Activated T-helper 1 cell treated with anti-CD3 and anti-CD28 coated beads, Interleukin-2, amount 50 U/mL, for 16 hours (primary cell): ENCODE measurements at regions not wholly inside any gene's neighbourhood (a gene's known extent, or its start where the extent isn't known, plus 50 kb on each side); places are given as distances from the start of the nearest gene placed in this dataset.
"Not testable (repeated sequence)": the region's sequence is repeated elsewhere in the genome, so short reads cannot be mapped to it uniquely, and the experiment has no call there.

Experiments
- DNase-seq, 2 donors: peaks; one replicate each; pipeline ENCODE4 v3.0.0-alpha.2; 2020; ENCODE audit warnings: low read depth in 1 of 2, low spot score in 1 of 2

DNA sequence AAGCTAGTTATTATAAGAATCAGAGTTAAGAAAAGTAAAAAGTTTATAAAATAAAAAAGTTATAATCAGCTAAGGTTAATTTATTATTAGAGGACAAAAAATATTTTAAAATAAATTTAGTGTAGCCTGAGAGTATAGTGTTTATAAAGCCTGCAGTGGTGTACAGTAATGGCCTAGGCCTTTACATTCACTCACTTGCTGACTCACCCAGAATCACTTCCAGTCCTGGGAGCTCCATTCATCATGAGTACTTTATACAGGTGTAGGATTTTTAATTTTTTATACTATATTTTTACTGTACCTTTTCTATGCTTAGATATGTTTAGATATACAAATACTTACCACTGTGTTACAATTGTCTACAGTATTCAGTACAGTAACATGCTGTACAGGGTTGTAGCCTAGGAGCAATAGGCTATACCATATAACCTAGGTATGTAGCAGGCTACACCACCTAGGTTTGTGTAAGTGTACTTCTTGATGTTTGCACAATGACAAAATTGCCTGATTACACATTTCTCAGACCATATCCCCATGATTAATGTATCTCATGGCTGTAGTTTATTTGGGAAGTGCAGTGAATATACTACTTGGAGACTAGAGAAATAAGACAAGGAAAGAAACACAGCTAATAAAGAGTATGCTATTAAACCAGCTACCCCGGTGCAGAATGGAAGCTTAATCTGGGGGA, 101.9 kb upstream of the GALNT15 start:
- DNase-seq: no peak

DNA sequence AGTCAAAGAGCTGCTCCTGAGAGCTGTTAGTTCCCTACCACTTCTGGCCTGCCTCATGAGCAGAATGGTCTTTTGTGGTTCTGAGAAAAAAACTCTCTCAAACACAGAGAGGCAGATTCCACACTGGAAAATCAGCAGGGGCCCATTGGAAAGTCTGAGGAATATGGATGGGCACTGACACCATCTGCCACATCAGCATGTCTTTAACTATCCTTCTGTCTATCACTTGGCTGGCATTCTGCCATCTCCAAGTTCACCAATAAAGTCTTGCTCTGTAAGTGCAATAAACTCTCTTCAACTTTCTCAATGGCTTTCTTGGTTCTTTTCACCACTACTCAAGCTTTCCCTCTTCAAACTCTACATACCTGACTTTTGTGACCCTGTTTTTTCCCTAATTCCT, 101.3 kb upstream of the GALNT15 start:
- no peak for DNase-seq

DNA sequence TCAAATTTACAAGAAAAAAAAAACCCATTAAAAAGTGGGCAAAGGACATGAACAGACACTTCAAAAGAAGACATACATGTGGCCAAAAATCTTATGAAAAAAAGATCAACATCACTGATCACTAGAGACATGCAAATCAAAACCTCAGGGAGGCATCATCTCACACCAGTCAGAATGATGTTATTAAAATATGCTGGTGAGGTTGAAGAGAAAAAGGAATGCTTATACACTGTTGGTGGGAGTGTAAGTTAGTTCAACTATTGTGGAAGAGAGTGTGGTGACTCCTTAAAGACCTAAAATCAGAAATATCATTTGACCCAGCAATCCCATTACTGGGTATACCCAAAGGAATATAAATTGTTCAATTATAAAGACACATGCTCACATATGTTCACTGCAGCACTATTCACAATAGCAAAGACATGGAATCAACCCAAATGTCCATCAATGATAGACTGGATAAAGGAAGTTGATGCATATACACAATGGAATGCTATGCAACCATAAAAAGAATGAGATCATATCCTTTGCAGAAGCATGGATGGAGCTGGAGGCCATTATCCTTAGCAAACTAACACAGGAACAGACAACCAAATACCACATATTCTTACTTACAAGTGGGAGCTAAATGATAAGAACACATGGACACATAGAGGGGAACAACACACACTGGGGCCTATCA, 100.3 kb upstream of the GALNT15 start:
- not testable (repeated sequence) for DNase-seq

DNA sequence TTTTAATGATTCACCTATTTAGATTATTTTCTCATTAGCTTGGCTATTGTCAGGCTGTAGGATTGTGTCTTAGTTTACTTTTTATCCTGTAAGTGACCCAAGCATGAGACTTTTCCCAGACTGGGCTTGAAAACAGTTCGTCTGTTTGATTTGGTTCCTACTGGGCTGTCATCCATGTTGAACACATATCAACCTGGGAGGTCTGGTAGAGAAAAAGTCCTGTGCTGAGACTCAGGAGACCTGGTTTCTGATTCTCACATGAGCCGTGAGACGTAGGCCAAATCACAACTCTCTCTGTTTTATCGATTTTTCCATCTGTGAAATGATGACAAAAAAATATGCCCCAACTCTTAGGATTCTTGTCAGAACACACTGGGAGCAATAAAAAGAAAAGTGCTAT, 98.8 kb upstream of the GALNT15 start:
- no peak for DNase-seq

DNA sequence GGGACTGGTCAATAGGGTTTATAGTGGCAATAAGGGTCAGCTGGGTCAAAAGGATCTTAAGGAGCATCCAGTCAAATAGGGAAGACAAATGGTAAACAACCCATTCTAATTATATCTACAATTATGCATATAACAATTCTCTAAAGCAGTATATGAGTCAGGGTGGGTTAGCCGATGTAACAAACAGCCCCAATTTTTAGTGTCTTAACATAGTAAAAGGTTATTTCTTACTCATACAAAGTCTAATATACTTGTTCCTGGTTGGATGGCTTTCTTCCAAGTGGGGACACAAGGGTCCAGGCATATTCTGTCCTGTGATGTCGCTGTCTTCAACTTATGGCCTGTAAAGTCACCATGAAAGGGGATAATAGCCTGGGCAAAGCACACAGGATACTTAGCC, 97.9 kb upstream of the GALNT15 start:
- no peak for DNase-seq

DNA sequence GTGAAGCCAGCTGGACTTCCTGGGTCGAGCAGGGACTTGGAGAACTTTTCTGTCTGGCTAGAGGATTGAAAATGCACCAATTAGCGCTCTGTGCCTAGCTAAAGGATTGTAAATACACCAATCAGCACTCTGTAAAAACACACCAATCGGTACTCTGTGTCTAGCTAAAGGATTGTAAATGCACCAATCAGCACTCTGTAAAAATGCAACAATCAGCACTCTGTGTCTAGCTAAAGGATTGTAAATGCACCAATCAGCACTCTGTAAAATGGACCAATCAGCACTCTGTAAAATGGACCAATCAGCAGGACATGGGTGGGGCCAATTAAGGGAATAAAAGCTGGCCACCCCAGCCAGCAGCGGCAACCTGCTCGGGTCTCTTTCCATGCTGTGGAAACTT, 97.3 kb upstream of the GALNT15 start:
- not testable (repeated sequence) for DNase-seq

DNA sequence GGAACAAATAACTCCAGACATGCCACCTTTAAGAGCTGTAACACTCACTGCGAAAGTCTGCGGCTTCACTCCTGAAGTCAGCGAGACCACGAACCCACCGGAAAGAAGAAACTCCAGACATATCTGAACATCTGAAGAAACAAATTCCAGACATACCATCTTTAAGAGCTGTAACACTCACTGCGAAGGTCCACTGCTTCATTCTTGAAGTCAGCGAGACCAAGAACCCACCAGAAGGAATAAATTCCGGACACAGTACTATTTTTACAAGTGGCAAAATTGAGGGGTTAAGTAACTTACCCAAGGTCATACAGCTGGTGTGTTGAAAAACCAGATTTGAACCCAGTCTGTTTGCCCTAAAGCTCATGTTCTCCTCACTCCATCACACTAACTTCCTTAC, 96.8 kb upstream of the GALNT15 start:
- DNase-seq: not testable (repeated sequence)

DNA sequence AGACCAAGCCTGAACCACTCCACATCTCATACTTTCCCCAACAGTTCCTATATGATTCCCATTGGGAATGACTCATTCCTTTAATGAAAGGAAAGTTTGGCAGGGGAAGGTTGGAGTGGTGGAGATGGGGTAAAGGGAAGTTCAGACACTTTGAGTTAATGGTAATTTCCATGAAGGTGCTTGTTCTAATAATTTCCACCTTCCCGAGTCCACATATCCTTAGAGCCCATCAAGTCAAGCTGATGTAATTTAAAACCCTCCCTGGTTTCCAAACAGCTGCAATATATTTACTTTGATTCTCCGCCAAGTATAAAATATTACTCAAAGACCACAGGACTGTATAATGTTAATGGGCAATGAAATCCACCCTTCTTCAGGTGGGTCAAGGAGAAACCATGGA, 95.0 kb upstream of the GALNT15 start:
- no peak for DNase-seq

DNA sequence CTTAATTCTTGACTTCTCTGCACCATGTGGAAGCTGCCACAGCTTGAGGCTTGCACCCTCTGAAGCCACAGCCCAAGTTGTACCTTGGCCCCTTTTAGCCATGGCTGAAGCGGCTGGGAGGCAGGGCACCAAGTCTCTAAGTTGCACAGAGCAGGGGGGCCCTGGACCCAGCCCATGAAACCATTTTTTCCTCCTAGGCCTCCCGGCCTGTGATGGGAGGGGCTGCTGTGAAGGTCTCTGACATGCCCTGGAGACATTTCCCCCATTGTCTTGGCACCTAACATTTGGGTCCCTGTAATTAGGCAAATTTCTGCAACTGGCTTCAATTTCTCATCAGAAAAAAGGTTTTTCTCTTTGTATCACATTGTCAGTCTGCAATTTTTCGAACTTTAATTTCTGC, 92.8 kb upstream of the GALNT15 start:
- DNase-seq: no peak

DNA sequence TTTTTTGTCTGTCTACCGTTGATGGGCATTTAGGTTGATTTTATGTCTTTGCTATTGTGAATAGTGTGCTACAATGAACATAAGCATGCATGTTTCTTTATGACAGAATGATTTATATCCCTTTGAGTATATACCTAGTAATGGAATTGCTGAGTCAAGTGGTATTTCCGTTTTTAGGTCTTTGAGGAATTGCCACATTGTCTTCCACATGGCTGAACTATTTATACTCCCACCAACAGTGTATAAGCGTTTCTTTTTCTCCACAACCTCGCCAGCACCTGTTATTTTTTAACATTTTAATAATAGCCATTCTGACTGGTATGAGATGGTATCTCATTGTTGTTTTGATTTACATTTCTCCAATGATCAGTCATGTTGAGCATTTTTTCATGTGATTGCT, 89.6 kb upstream of the GALNT15 start:
- DNase-seq: no peak

DNA sequence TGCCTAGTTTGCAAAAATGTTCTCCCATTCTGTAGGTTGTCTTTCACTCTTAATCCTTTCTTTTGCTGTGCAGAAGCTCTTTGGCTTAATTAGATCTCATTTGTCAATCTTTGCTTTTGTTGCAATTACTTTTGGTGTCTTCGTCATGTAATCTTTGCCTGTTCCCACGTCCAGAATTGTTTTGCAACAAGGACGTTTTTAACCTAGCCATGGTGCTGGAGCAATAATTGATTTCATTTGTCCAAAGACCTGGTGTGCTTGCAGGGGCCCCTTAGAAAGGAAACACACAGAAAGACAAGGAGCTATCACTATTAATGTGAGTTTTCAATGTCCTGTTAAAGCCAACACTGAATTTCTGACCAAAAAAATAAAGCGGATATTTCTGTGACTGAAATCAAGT, 89.1 kb upstream of the GALNT15 start:
- no peak for DNase-seq

DNA sequence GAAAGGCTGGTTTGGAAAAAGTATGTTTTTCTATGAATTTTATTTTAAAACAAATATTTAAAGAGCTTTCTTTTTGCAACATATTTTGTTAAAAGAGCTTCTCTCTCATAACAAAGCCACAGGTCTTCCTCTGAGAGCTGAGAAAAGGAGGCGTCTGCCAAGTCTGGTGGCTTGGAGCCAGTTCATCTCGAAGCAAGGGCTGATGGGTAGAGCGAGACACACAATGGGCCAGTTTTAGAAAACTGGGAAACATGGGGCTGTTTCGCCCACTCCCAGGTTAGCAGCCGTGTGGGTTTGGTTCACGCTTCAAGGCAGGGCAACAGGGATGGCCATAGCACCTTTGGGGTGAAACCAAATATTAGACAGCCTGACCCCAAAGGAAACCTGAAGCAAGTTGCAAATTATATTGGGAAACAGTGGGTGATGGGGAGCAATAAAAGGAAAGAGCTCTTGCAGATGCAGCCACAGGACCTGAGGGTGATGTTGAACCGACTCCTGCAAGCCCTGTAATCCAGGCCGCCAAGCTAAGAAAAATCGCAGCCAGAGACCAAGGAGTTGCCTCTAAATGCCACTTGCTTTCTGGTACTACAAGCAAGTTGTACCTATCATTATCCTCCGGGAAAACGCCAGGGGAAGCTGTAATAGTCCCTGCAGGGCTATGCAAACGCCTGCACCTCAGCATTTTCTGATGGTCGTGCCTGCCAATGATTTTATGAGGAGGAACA, 88.4 kb upstream of the GALNT15 start:
- no peak for DNase-seq

DNA sequence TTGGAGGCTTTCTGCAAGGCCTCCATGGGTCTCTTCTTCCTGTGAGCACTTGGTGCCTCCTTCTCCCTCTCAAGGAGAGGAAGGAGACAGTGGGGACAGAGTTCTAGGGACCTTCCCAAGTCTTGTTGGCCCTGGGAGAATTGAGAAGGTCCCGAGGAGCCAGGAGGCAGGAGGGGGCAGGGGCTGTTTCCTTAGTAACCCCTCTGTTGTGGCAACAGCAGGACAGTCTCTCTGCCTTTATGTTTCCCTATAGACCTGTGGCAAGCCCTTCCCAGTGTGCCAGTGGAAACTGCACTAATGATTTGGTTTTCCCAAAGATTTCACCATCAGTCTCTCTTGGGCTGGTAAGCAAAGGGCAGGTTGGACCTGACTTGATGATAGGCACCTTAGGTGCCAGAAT, 87.8 kb upstream of the GALNT15 start:
- no peak for DNase-seq

DNA sequence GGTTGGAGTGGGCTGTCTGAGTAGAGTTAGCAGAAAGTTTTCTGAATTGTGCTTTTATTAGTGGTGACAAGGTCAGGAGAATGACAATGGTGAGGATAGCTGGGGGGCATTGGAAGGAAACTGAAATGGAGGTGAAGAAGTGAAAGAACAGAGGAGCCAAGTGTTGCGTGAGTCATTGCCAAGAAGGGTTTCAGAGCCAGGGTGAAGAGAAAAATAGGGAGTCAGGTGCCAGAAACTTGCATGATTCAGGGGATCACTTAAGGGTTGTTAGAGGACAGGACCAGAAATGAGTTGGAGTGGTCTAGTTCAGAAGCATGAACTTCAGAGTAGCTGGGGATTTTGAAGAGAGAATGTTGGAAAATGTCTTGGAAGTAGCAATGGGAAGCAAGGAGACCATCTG, 86.0 kb upstream of the GALNT15 start:
- no peak for DNase-seq

DNA sequence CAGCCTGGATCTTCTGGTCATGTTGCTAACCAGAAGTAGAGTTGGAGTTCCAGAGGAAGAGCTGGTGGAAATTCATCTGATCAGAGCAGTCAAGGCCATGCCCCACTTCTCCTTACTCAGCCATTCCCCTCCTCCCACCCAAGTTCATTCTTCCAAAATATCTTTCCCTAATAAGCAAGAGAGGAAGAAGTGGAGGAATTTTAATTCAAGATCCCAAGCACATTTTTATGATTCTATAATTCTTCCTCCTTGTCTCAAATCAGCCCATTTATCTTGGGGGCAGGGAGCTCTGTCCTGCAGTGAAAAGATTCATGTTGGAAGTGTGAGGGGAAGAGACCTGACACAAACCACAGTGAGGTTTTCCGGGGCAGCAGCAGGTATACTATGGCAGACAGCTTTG, 85.0 kb upstream of the GALNT15 start:
- no peak for DNase-seq

DNA sequence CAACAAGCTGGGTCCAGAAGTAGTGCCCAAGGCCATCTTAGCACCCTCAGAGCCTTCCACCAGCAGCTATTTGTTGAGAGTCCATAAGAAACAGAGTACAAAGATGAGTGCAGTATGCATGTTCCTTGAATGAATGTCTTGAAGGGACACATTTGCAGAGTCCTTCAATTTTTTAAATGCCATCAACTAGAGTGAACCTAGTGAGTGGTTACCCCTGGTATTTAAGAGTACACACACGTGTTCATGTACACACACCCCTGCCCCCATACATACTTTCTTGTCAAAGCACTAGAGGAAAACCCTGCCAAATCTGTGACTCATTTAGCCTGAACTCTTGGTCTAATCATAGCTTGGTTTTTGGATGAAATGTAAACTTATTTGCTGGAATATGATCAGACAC, 84.5 kb upstream of the GALNT15 start:
- no peak for DNase-seq

DNA sequence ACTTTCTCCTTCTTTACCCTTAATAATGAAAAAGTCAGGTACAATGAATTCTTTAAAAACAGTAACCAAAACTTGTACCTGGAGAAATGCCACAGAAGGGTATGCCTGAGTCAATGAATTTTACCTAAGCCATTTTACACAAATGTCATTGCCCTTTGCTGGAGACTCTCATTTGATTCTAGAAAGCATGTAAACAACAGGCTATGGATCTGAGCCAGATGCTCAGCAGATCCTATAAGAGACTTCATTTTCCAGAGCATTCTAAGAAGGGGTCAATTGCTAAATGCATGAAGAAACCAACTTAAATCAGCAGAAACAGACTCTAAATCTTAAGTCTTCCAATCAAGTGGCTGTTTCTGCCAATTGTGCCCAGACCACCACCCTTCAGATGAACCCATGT, 83.8 kb upstream of the GALNT15 start:
- DNase-seq: no peak

DNA sequence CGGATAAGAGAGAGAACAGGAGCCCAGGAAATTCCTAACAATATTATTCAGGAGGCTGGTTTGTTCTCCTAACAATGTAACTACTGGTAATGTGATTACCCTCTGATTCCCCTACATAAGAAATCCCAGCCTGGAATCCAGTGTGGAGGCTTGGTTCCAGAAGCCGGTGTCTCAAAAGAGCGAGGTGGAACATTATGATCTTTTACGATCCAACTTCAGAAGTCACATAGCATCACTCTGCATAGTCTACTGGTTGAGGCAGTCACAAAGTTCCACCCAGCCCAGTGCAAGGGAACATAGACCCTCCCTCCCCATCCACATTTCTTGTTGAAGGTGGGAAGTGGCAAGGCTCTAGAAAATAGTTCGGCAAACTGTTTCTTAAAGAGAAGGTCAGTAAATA, 81.6 kb upstream of the GALNT15 start:
- DNase-seq: no peak

DNA sequence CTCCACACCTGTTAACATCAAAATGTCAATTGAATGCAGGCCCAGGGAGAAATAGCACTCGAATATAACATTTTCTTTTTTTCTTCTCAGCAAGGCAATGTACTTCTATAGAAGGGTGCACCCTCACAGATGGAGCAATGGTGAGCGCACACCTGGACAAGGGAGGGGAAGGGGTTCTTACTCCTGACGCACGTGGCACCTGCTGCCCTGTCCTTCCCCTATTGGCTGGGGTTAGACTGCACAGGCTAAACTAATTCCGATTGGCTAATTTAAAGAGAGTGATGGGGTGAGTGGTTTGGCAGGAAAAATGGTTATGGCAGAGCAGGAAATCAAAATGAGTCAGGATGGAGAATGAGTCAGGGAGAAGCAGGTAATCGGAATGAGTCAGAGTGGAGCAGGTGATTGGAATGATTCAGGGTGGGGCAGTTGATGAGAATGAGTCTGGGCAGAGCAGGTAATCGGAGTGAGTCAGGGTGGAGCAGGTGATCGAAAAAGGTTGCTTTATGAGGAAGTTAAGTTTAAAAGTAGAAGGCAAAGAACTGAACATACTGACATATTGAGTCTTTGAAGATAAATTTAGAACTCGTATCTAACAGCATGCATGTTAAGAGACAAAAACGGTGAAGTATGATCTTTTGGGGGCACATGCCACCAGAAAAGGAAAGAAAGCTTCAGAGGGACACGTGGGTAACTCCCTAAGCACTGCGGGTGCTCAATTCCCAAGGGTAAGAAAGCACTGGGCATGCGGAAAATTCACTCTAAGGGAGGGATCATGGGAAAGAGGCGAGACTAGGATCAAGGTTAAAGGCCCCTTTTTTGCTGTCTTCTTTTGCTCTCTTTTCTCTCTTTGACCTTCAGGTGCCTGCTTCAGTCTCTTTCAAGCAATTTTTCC, 72.9 kb upstream of the GALNT15 start:
- no peak for DNase-seq

DNA sequence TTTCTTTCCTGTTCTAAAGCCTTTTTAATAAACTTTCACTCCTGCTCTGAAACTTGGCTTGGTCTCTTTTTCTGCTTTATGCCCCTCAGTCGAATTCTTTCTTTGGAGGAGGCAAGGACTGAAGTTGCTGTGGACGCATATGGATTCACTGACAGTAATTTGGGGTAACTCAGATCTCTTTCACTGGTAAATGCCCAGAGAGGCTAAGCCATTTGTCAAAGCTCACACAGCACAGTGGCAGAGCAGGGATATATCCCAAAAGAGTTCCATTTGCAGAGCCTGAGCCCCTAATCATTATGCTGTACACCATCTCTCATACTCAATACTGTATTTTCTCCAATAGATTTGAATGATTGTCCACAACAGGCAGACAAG, 72.3 kb upstream of the GALNT15 start:
- DNase-seq: no peak

DNA sequence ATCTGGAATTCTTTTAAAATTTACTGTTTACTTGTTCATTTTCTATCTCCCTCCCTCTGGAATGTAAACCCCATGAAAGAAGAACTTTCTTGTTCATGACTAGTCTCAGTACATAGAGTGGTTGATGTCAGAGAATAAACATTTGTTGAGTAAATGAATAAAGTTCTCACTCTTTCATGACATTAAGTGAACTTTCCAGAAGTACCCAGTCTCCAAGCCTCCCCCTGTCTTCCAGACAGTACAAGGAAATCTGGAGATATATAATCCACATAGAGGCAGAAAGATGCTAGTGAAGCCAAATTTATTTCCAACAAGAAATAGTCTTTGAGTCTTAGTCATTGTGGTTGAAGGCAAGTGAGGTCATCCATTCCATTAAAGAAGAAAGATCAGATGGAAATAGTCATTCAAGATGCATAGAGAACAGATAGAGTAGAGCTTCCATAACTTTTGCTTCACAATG, 71.5 kb upstream of the GALNT15 start:
- DNase-seq: no peak
